GM12878 (cell line): ENCODE measurements at regions not wholly inside any gene's neighbourhood (a gene's known extent, or its start where the extent isn't known, plus 50 kb on each side); places are given as distances from the start of the nearest gene placed in this dataset.

Experiments
- ATAC-seq: fragments of 200-7000 bp; cut with Tn5 transposase; 3 replicates; pipeline ENCODE4 v1.9.1; 2020; ENCODE audit warnings: mild to moderate bottlenecking, moderate library complexity
- BruUV-seq: library from RNA; stranded (reverse); fragments of 400-500 nt; replicated peaks from 2 replicates; lab custom pipeline; 2021; lab: Mats Ljungman, UMichigan
- CTCF ChIA-PET: fragments of 300-600 bp; sonication (Branson Sonifier 250); formaldehyde crosslinking; extraction: SDS; loops from one replicate; lab custom pipeline; 2021; ENCODE audit warnings: inconsistent platforms; lab: Yijun Ruan, JAX
- POLR2A ChIA-PET: fragments of 350-600 bp; formaldehyde crosslinking; extraction: SDS; loops from one replicate; lab custom pipeline; 2021; ENCODE audit warnings: inconsistent platforms; lab: Charles Lee
- RAD21 ChIA-PET: fragments of 300-600 bp; sonication (Branson Sonifier 250); formaldehyde crosslinking; loops from one replicate; lab custom pipeline; 2023; ENCODE audit warnings: antibody characterized with exemption; ENCODE audit not compliant: unreplicated experiment; lab: Charles Lee
- SMC1A ChIA-PET: fragments of 300-600 bp; sonication (Branson Sonifier 250); formaldehyde crosslinking; loops from one replicate; lab custom pipeline; 2023; ENCODE audit not compliant: unreplicated experiment, uncharacterized antibody; lab: Charles Lee
- DNase-seq: peaks from one replicate; pipeline ENCODE4 v3.0.0-alpha.2; 2011; ENCODE audit warnings: low read depth, low spot score
- FAIRE-seq: peaks from 3 replicates; lab custom pipeline; 2011; peaks lifted over from hg19 to GRCh38; lab: Jason Lieb, UNC
- H2AFZ ChIP-seq: 2 replicates; pipeline ENCODE4 v1.6.0; 2011; ENCODE audit warnings: low read depth, low read length, control low read depth; ENCODE audit not compliant: control insufficient read depth
- H3K27ac ChIP-seq: 2 replicates; pipeline ENCODE4 v1.5.1; 2011; ENCODE audit warnings: control low read depth; ENCODE audit not compliant: control insufficient read depth, insufficient read depth
- H3K27me3 ChIP-seq, 2 experiments: replicated peaks in 1 of 2; 2 replicates each; pipeline versions ENCODE4 v1.6.0 to v1.6.1; 2011; ENCODE audit warnings: low read length in 1 of 2; ENCODE audit not compliant: control insufficient read depth in 2 of 2, insufficient read depth in 2 of 2
- H3K36me3 ChIP-seq, 2 experiments: 2 replicates each; pipeline ENCODE4 v1.5.1; 2011; ENCODE audit warnings: low read length in 1 of 2; ENCODE audit not compliant: control insufficient read depth in 2 of 2, insufficient read depth in 2 of 2
- H3K4me1 ChIP-seq: 2 replicates; pipeline ENCODE4 v1.6.1; 2011; ENCODE audit warnings: mild to moderate bottlenecking, low read length, moderate library complexity, mixed read lengths; ENCODE audit not compliant: control insufficient read depth, insufficient read depth
- H3K4me2 ChIP-seq: 2 replicates; pipeline ENCODE4 v1.6.0; 2011; ENCODE audit warnings: control low read depth; ENCODE audit not compliant: control insufficient read depth, insufficient read depth
- H3K4me3 ChIP-seq: fragments of 200-600 bp; sonication (generic); 2 replicates; pipeline ENCODE4 v1.5.1; 2016
- H3K79me2 ChIP-seq: 2 replicates; pipeline ENCODE4 v1.6.0; 2011; ENCODE audit warnings: low read length; ENCODE audit not compliant: control insufficient read depth, insufficient read depth
- H3K9ac ChIP-seq: 2 replicates; pipeline ENCODE4 v1.8.0; 2011; ENCODE audit warnings: low read length, control low read depth, mixed read lengths; ENCODE audit not compliant: control insufficient read depth, insufficient read depth
- H3K9me3 ChIP-seq: replicated peaks from 3 replicates; pipeline ENCODE4 v1.5.1; 2011; ENCODE audit warnings: mild to moderate bottlenecking, low read length; ENCODE audit not compliant: control insufficient read depth, insufficient read depth
- H4K20me1 ChIP-seq: 2 replicates; pipeline ENCODE4 v1.6.0; 2011; ENCODE audit not compliant: control insufficient read depth, insufficient read depth
- ATF7 ChIP-seq: fragments of 450-650 bp; IDR thresholded peaks from 2 replicates; pipeline ENCODE4 v1.6.1; 2016; ENCODE audit warnings: low read depth, mild to moderate bottlenecking
- BMI1 ChIP-seq: fragments of 450-650 bp; IDR thresholded peaks from 2 replicates; pipeline ENCODE4 v1.6.1; 2016; ENCODE audit warnings: mild to moderate bottlenecking, moderate library complexity, borderline replicate concordance
- E4F1 ChIP-seq: fragments of 450-650 bp; IDR thresholded peaks from 2 replicates; pipeline ENCODE4 v1.6.1; 2018; ENCODE audit warnings: borderline replicate concordance, mild to moderate bottlenecking; ENCODE audit not compliant: partially characterized antibody
- EZH2 ChIP-seq: IDR thresholded peaks from 2 replicates; pipeline ENCODE4 v1.6.1; 2012; ENCODE audit warnings: low read depth, mild to moderate bottlenecking, control low read depth, inconsistent platforms, low read length, borderline replicate concordance; ENCODE audit not compliant: control insufficient read depth
- KAT2A ChIP-seq: conservative IDR thresholded peaks from 2 replicates; pipeline ENCODE4 v1.6.1; 2011; ENCODE audit warnings: low read depth, low read length; ENCODE audit not compliant: control insufficient read depth
- MTA3 ChIP-seq: IDR thresholded peaks from 2 replicates; pipeline ENCODE4 v1.6.1; 2012; ENCODE audit warnings: low read length, inconsistent platforms, borderline replicate concordance
- NKRF ChIP-seq: fragments of 450-650 bp; conservative IDR thresholded peaks from 2 replicates; pipeline ENCODE4 v1.6.1; 2017; ENCODE audit warnings: mild to moderate bottlenecking, moderate library complexity
- PML ChIP-seq: IDR thresholded peaks from 2 replicates; pipeline ENCODE4 v1.6.1; 2012; ENCODE audit warnings: low read length, inconsistent platforms
- RBBP5 ChIP-seq: fragments of 200-600 bp; sonication (generic); conservative IDR thresholded peaks from 2 replicates; pipeline ENCODE4 v1.6.1; 2016
- SMAD5 ChIP-seq: IDR thresholded peaks from 2 replicates; pipeline ENCODE4 v1.6.1; 2016; ENCODE audit warnings: antibody characterized with exemption, low read depth
- ZBTB11 ChIP-seq: fragments of 450-650 bp; formaldehyde crosslinking; IDR thresholded peaks from 2 replicates; pipeline ENCODE4 v1.5.0; 2022; ENCODE audit warnings: mild to moderate bottlenecking, missing genetic modification characterization
- ZNF217 ChIP-seq: fragments of 450-650 bp; IDR thresholded peaks from 2 replicates; pipeline ENCODE4 v1.6.1; 2017; ENCODE audit warnings: antibody characterized with exemption, mild to moderate bottlenecking
- ZNF274 ChIP-seq: IDR thresholded peaks from one replicate; pipeline ENCODE4 v1.8.0; 2011; ENCODE audit not compliant: insufficient read length, insufficient read depth
- WGBS: methylation state at CpG from one replicate; pipeline ENCODE4 v1.1.6; 2016; ENCODE audit warnings: low lambda C conversion rate; ENCODE audit not compliant: insufficient replicate concordance, insufficient coverage; ENCODE audit errors: missing lambda C conversion rate; 5-methylcytosine and 5-hydroxymethylcytosine counted together
- in situ Hi-C: fragments of 300-500 bp; cut with MboI; formaldehyde crosslinking; loops from 9 replicates; pipeline ENCODE4 v1.14.3; 2018; ENCODE audit warnings: mixed read lengths
- intact Hi-C: fragments of 100-400 bp; cut with micrococcal nuclease; formaldehyde crosslinking; loops from one replicate; pipeline ENCODE4 v1.14.2; 2022; ENCODE audit not compliant: unreplicated experiment

GRCh38 chr22:20647586-20648305 lies 126.2 kb upstream of the SERPIND1 start:
- intact Hi-C loops (no loop called here), in situ Hi-C loops (no loop called here)
- no peak overlapping the region for H3K4me2 ChIP-seq
- TF ChIP-seq ATF7 (no peak), ZNF217 (no peak), RBBP5 (no peak), ZBTB11 (CRISPR knock-in tag) (no peak), PML (no peak), BMI1 (no peak), ZNF274 (no peak), MTA3 (no peak), KAT2A (no peak), SMAD5 (no peak), E4F1 (no peak), EZH2 (no peak), NKRF (no peak)
- DNase-seq: no peak
- H3K4me1 ChIP-seq: no peaks in the 10 kb centered on the region
- no peak overlapping the region for H2AFZ ChIP-seq
- no TSS peak for BruUV-seq
- 7% methylated on average over 4 of the region's 4 CpGs for WGBS
- ChIA-PET POLR2A (no interaction called here), CTCF (interaction anchor here (1.0 kb wide), 1 partner anchor 136 kb away, joined by 3 read pairs; no protein-coding TSS in a partner anchor), SMC1A (interaction anchor here (1.2 kb wide), 1 partner anchor 13 kb away, joined by 3 read pairs; no protein-coding TSS in a partner anchor), RAD21 (no interaction called here)
- no peak for FAIRE-seq
- H3K4me3 ChIP-seq: no peak overlapping the region
- no peaks in the 10 kb centered on the region for H3K27me3 ChIP-seq
- H3K36me3 ChIP-seq: no peaks in the 10 kb centered on the region
- ATAC-seq: no peak
- no peaks in the 10 kb centered on the region for H3K9me3 ChIP-seq
- no peak overlapping the region for H3K9ac ChIP-seq
- no peak overlapping the region for H3K27ac ChIP-seq
- no peaks in the 10 kb centered on the region for H4K20me1 ChIP-seq
- no peaks in the 10 kb centered on the region for H3K79me2 ChIP-seq
